ENCODE measurements at regions not wholly inside any gene's neighbourhood (a gene's known extent, or its start where the extent isn't known, plus 50 kb on each side); places are given as distances from the start of the nearest gene placed in this dataset.

- DNase-seq (ENCODE audit: low read depth in 2 of 2): no peak
Observed at GRCh38 chr2:147067136-147067535, 777.7 kb upstream of the ACVR2A start.

GRCh38 chr2:147062073-147062472 lies 782.8 kb upstream of the ACVR2A start:
- no peak for DNase-seq (ENCODE audit: low read depth in 2 of 2)

GRCh38 chr2:147061269-147061668 lies 783.6 kb upstream of the ACVR2A start:
- DNase-seq (ENCODE audit: low read depth in 2 of 2): no peak

GRCh38 chr2:147057892-147058490 lies 786.8 kb upstream of the ACVR2A start:
- DNase-seq (ENCODE audit: low read depth in 2 of 2): no peak

- DNase-seq (ENCODE audit: low read depth in 2 of 2): no peak
Observed at GRCh38 chr2:147051814-147052213, 793.0 kb upstream of the ACVR2A start.

- no peak for DNase-seq (ENCODE audit: low read depth in 2 of 2)
Observed at GRCh38 chr2:147051248-147051647, 793.6 kb upstream of the ACVR2A start.

- DNase-seq (ENCODE audit: low read depth in 2 of 2): no peak
Observed at GRCh38 chr2:147049957-147050356, 794.9 kb upstream of the ACVR2A start.

- DNase-seq (ENCODE audit: low read depth in 2 of 2): no peak
Observed at GRCh38 chr2:147046473-147046872, 798.4 kb upstream of the ACVR2A start.

GRCh38 chr2:147045113-147045512 lies 799.7 kb upstream of the ACVR2A start:
- DNase-seq (ENCODE audit: low read depth in 2 of 2): peak; percentile 25 to 35

- DNase-seq (ENCODE audit: low read depth in 2 of 2): no peak
Observed at GRCh38 chr2:147041121-147041494, 803.7 kb upstream of the ACVR2A start.

- DNase-seq (ENCODE audit: low read depth in 2 of 2): no peak
Observed at GRCh38 chr2:147040298-147041120, 804.3 kb upstream of the ACVR2A start.

- DNase-seq (ENCODE audit: low read depth in 2 of 2): no peak
Observed at GRCh38 chr2:147037048-147037447, 807.8 kb upstream of the ACVR2A start.

- DNase-seq (ENCODE audit: low read depth in 2 of 2): no peak
Observed at GRCh38 chr2:147033044-147033443, 811.8 kb upstream of the ACVR2A start.

- no peak for DNase-seq (ENCODE audit: low read depth in 2 of 2)
Observed at GRCh38 chr2:147031897-147032296, 812.9 kb upstream of the ACVR2A start.

- DNase-seq (ENCODE audit: low read depth in 2 of 2): no peak
Observed at GRCh38 chr2:147030966-147031720, 813.7 kb upstream of the ACVR2A start.

GRCh38 chr2:147027436-147027835 lies 817.4 kb upstream of the ACVR2A start:
- DNase-seq (ENCODE audit: low read depth in 2 of 2): no peak

GRCh38 chr2:147026664-147027295 lies 818.0 kb upstream of the ACVR2A start:
- no peak for DNase-seq (ENCODE audit: low read depth in 2 of 2)

- DNase-seq (ENCODE audit: low read depth in 2 of 2): no peak
Observed at GRCh38 chr2:147025646-147026585, 818.9 kb upstream of the ACVR2A start.

- DNase-seq (ENCODE audit: low read depth in 2 of 2): no peak
Observed at GRCh38 chr2:147019311-147019710, 825.5 kb upstream of the ACVR2A start.

- no peak for DNase-seq (ENCODE audit: low read depth in 2 of 2)
Observed at GRCh38 chr2:147017951-147018645, 826.7 kb upstream of the ACVR2A start.

GRCh38 chr2:147016181-147016580 lies 828.6 kb upstream of the ACVR2A start:
- DNase-seq (ENCODE audit: low read depth in 2 of 2): no peak

Data from stimulated activated CD4-positive, alpha-beta T cell treated with anti-CD3 and anti-CD28 coated beads, Interleukin-1b, Interleukin-23, amount 100 ng/mL, for 4 hours (primary cell).